ENCODE measurements at regions not wholly inside any gene's neighbourhood (a gene's known extent, or its start where the extent isn't known, plus 50 kb on each side); places are given as distances from the start of the nearest gene placed in this dataset.
A peak's percentile ranks its signal among the peaks of the same experiment; 100 is the strongest.

DNA sequence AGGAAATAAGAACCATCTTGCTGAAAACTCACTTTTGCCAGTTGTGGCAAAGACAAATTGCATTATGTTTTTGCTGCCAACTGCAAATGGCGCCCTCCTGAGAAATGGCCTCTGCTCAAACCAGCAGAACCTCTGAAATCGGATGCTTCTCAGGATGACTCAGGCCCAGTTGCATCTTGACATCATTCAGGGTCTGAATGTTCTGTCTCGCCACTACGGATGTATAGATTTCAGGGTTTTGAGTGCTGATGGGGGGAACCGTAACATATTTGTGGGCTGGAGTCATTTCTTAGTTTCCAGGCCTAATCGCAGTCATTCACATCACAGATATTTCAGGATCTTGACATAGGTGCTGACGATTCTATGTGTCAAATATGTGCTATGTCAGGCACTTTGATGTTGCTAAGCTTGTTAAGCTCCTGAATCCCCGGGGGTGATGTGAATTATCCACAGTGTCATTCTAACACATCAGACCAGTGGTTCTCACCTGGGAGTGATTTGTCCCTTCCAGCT, 207.1 kb downstream of the NFATC2 start:
- DNase-seq (ENCODE audit: low read depth in 2 of 3, low spot score in 2 of 3), result no peak

DNA sequence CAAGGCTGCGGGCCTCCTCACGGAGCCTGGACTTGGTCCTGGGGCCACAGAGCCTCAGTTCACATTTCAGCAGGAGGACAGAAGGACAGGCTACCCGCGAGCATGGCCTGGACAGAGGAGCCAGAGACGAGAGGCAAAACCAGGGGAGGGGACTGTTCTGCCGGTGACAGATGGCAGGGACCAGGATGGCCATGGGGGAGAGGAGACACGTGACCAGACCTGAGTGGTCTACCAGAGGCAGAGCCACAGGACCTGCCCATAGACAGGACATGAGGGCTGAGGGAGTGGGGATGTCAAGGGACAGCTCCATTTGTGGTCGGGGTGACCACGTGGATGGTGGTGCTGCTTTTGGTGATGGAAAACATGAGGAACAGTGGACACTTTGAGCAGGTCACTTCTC, 207.9 kb downstream of the NFATC2 start:
- no peak for DNase-seq (ENCODE audit: low read depth in 2 of 3, low spot score in 2 of 3)

DNA sequence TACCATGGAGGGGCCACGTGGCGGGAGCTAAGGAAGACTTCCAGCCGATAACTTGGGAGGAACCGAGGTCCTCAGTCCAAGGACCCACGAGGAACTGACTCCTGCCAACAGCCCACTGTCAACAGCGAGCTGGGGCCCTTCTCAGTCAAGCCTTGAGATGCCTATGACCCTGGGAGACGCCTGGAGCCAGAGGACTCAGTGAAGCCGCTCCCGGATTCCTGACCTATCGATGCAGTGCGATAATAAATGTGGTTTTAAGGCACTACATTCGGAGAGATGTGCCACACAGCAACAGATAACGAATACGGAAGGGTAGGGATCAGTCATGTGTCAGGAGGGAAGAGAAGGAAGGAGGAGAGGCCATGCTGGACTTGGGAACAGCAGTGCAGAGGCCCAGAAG, 208.5 kb downstream of the NFATC2 start:
- no peak for DNase-seq (ENCODE audit: low read depth in 2 of 3, low spot score in 2 of 3)

DNA sequence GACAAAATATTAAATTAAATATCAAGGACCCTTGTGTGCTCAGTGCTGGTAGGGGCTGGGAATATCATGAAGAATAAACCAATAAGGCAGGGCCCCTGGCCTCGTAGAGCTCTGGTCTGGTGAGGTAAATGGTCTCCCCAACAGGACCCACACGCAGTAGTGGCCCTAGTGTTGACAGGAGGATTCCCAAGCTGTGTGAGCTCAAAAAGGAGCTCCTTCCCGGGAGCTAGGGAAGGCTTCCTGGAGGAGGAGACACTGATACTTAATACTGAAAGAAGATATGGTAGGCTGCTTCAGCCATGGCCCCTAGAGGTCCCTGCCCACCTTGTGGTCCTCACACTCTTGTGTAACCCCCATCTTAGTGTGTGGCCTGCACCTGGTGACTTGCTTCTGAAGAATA, 209.1 kb downstream of the NFATC2 start:
- DNase-seq (ENCODE audit: low read depth in 2 of 3, low spot score in 2 of 3), result no peak

DNA sequence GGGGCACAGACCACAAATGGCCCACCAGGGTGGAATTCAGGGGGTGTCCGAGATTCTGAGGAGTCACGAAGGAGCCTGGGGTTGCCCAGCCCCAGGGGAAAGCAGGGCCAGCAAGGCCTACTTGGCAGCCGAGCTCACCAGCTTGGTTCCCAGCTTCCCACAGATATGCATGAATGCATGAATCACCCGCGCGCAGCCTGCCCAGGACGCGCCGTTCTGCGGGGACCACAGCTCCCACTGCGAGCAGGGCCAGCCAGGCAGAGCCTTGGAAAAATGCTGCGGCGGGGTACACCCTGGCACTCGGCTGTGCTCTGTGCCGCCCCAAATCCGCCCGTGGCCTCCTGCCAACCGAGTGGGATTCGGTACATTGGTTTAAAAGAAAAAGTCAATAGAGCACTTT, 211.0 kb downstream of the NFATC2 start:
- DNase-seq (ENCODE audit: low read depth in 2 of 3, low spot score in 2 of 3), result no peak

DNA sequence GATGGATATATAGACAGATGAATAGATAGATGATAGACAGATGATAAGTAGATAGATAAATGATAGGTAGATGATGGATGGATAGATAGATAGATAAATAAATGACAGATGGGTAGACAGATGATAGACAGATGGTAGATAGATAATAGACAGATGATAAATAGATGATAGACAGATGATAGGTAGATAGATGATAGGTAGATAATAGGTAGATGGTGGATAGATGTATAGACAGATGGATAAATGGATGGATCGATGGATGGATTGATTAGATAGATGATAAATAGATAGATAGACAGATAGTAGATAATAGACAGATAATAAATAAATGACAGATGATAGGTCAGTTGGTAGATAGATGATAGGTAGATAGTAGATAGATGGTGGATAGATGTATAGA, 212.7 kb downstream of the NFATC2 start:
- DNase-seq (ENCODE audit: low read depth in 2 of 3, low spot score in 2 of 3), result no peak

DNA sequence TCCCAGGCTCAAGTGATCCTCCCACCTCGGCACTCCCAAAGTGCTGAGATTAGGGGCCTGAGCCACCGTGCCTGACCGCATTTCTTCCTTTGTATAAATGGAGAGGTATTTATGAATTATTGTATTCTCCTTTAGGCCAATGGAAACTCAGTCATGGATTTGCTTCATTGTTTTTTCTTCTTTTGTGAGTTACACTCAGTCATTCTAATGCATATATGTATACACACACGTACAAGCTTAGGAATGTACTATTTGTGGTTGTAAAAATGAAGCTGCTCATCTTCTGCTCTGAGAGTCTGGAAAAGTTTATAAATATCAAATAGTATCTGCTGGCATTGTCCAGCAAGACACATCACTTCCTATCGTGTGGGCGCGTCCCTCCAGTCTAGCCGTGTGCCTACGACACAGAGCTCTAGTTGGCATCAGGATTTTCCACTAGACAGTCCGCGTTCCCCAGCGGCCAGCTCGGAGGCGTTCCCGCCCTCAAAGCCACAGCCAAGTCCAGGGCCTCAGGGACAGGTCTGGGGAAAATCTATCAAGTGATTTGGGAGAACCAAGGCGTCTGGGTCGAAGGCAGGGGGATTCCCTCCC, 215.2 kb downstream of the NFATC2 start:
- DNase-seq (ENCODE audit: low read depth in 2 of 3, low spot score in 2 of 3), result no peak

DNA sequence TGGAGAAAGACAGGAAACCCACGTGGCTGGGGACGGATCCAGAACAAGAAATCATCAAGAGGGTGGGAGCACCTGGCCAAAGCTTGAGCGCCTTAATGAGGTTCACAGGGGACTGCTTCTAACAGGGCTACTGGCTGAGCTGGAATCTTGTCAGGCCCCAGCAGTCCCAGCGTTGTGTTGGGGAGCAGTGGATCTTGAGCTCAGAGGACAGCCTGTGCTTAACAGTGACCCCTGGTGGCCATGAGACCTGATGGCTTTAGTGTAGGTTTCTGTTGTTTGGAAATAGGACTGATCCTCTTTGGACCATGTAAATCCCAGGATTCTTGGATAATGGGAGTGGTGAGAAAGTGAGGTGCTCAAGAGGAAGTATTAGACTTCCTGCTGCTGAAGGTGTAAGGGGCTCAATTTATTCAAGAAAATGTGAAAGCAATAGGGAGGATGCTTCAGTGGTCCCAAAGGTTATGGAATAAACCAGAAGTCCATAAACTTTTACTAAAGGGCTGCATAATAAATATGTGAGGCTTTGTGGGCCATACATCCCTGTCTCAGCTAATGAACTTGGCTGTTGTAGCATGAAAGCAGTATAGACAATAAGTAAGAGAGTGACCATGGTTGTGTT, 216.2 kb downstream of the NFATC2 start:
- DNase-seq (ENCODE audit: low read depth in 2 of 3, low spot score in 2 of 3), result peak in 2 of 3 donors; percentile 44 to 53

DNA sequence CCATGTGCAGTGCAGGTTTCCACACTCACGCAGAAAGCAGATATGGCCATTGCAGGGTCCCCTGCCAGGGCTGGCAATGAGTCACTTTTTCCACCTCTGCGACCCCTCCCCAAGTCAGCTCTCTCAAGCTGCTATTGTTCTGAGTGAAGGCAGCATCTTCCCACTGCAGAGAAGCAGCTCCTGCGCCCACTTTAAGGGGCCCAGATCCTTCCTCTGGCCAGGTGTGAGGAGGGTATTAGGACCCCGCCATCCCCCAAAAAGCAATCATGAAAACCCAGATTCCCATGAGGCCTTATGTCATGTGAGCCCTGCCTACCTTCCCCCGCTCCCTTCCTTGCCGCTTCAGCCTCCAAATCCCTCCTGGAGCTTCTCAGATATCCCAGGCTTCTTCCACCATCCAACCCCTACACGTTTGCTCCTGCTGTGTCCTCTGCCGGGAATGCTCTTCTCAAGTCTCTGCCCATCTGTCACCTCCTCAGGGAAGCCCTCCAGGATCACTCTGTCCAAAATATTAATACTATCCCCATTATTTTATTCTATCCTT, 220.3 kb downstream of the NFATC2 start:
- DNase-seq (ENCODE audit: low read depth in 2 of 3, low spot score in 2 of 3), result no peak

DNA sequence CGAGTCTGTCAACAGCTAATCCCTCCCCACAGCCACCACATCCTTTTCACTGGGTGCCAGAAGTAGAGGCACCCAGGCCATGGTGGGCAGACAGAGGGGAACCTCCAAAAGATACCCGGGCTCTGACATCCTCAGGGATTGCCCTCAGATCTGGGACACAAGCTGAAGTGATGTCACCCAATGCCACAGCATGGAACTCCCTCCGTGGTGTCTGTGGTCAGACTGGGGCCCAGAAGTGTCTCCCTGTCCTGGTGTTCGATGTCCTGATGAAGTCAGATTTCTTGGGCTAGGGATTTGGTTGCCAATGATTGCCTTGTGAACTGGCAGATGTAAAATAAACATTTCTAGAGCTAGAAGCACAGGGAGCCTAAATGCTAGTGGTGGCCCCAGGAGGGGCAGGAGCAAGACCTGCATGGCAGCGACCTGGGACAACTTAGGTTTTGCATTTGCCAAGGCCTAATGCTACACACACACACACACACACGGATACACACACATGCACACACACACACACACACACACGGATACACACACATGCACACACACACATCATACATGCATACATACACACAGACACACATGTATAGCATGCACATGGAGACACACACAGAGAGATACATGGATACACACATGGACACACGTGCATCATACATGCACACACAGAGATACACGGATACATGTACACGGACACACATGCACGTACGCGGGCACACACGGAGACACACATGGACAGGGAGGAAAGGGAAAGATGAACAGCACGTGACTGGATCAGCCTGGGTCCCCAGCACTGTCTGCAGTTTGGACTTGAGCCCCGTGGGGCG, 221.0 kb downstream of the NFATC2 start:
- DNase-seq (ENCODE audit: low read depth in 2 of 3, low spot score in 2 of 3), result no peak

DNA sequence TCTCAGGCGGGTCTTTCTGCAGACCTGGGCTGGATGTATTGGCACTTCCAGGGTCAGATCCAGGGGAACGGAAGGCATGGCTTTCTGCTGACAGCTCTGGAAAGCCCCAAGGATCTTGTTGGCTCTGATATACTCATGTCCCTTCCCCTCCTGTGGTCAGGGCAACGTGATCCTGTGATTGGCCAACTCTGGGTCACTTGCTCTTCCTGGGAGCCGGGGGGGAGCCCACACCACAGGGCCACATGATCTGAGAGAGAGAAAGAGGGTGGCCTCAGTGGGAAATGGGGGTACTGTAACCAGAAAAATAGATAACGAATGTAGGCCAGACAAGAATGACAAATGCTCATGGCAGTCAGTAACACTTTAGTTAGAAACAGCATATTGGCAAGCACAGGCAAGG, 223.0 kb downstream of the NFATC2 start:
- DNase-seq (ENCODE audit: low read depth in 2 of 3, low spot score in 2 of 3), result no peak

DNA sequence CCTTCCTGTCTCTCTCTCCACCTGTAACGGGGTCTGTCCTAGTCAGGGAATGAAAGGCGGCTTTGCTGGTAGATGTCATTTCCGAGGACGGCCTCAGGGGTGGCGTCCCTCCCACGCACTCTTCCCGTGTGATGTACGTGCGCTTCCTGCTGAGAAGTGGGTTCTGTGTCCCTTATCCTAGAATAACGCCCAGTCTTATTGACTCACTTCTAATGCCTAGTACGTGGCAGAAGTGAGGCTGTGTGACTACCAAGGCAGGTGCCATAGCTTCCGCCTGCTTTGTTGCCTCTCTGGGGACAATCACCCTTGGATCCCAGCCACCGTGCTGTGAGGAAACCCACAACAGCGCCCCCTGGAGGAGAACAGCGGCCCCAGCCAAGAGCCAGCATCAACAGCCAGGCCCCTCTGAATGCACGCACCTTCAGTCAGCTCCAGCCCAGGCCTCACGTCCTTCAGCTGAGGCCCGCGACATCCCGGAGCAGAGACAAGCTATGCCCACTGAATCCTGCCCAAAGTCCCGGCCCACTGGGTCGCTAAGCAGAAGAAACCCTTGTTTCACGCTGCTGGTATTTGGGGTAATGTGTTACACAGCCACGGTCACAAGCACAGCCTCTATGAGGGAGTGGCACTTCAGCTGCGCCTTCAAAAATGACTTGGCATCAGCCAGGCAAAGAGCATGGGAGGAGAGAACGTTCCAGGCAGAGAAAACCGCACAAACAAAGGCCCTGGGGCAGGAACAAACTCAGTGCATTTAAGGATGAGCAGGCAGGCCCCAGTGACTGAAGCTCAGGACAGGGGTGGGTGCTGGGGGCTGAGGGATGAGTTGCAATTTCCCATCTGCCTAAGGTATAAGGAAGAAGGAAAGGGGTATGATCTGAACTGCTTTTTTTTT, 224.2 kb downstream of the NFATC2 start:
- DNase-seq (ENCODE audit: low read depth in 2 of 3, low spot score in 2 of 3), result peak in 2 of 3 donors; percentile 46 to 62

DNA sequence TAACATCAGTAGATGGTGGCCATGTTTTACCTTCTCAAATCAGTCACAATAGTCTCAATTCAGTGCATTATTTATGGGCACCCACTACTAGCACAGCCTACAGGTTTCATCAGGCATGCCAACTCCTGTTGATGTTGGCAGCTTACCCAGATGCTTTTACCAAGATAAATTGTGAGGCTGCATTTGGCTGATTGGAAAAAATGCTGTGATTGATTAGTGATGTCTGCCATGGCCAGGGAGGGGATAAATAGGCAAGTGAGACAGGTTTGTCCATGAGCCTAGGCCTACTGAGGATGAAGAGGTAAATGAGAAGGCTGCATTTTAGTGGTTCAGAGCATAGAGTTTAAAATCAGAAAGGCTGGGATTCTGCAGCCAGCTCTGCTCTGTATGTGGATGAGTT, 227.1 kb downstream of the NFATC2 start:
- DNase-seq (ENCODE audit: low read depth in 2 of 3, low spot score in 2 of 3), result no peak

DNA sequence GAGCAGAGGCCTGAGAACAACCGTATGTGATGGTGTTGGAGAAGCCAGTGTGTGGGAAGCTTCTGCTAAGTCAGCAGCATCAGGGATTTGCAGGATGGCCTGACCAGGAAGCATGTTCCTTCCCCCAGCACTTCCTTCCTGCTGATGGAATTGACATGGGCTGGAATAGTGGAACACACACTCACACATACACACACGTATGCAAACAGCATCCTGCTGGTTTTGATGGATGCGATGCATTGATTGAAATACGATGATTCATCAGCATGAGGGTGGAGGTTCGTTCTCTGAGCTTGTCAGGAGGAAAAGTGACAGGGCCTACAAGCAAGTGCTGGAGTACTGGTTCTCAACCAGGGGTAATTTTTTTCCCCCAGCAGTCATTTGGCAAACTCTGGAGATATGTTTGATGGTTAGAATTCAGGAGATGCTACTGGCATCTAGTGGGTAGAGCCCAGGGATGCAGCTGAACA, 229.1 kb downstream of the NFATC2 start:
- no peak for DNase-seq (ENCODE audit: low read depth in 2 of 3, low spot score in 2 of 3)

DNA sequence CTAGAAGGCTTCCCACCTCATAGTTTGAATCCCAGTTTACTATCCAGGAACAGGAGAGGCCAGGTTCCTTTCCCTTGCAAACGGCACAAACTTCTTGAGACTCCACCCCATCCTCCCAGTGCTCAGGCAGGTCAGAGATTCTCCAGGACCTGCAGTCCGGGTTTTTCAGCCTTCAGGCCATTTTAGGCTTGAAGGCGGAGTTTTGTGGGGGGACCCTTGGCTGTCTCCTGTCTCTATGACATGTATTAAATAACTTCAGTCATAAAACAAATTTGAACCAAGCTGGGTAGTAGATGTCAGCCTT, 230.1 kb downstream of the NFATC2 start:
- DNase-seq (ENCODE audit: low read depth in 2 of 3, low spot score in 2 of 3), result no peak

DNA sequence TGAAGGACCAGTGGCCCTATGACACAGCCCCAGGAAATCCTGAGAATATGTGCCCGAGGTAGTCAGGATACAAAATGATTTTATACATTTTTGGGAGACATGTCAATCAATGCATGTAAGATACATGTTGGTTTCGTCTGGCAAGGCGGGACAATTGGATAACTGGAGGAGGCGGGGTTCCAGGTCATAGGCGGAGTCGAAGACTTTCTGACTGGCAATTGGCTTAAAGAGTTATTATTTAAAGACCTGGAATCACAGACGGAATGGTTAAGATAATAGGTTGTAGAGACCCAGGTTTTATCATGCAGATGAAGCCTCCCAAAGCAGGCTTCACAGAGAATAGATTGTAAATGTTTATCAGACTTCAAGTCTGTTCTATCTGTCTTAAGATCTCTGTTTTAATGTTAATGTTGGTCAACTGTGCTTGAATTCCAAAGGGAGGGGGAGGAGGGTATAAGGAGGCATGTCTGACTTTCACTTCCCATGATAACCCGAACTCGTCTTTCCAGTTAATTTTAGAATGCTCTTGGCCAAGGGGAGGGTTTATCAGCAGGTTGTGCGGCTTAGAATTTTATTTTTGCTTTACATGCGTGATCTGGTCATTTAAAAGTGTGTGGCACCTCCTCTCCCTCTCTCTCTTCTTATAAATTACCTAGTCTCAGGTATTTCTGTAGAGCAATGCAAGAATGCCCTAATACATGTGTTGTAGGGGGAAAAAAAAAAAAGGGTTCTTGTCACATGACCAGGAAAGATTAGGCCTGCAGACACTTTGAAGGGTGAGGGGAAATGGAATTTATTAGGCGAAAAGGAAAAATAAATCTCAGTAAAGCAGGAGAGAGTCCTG, 230.7 kb downstream of the NFATC2 start:
- DNase-seq (ENCODE audit: low read depth in 2 of 3, low spot score in 2 of 3), result no peak

DNA sequence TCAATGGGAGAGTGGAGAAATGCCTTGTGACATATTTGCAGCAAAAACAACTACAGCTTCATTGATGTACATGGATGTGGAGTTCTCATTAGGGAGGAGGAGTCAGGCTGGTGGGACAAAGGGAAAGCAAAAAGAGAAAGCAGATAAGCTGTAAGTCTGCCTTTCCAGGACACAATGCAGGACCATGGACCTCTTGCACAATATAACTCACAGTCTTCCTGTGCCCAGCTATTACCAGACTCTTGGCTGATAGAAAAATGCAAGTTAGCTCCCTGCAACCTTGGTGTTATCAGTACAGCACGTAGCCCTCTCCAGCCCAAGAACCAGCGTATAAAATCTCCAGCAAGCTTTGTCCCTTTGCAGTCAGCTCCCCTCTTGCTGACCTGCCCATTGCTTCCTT, 232.3 kb downstream of the NFATC2 start:
- no peak for DNase-seq (ENCODE audit: low read depth in 2 of 3, low spot score in 2 of 3)

DNA sequence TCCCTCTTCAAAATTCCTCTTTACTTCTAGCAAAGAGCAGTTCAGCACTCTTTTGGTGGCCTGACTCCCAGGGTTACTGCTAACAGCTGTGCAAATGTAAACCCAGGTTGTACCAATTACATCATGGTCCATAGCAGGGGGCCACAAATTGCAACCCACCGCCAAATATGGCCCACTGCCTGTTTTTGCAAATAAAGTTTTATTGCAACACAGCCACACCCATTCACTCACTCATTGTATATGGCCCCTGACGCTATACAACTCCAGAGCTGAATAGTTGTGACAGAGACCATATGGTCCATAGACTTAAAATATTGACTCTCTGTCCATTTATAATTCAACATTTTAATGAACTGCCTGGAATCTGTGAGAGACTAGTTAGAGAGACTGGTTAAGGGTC, 233.4 kb downstream of the NFATC2 start:
- no peak for DNase-seq (ENCODE audit: low read depth in 2 of 3, low spot score in 2 of 3)

DNA sequence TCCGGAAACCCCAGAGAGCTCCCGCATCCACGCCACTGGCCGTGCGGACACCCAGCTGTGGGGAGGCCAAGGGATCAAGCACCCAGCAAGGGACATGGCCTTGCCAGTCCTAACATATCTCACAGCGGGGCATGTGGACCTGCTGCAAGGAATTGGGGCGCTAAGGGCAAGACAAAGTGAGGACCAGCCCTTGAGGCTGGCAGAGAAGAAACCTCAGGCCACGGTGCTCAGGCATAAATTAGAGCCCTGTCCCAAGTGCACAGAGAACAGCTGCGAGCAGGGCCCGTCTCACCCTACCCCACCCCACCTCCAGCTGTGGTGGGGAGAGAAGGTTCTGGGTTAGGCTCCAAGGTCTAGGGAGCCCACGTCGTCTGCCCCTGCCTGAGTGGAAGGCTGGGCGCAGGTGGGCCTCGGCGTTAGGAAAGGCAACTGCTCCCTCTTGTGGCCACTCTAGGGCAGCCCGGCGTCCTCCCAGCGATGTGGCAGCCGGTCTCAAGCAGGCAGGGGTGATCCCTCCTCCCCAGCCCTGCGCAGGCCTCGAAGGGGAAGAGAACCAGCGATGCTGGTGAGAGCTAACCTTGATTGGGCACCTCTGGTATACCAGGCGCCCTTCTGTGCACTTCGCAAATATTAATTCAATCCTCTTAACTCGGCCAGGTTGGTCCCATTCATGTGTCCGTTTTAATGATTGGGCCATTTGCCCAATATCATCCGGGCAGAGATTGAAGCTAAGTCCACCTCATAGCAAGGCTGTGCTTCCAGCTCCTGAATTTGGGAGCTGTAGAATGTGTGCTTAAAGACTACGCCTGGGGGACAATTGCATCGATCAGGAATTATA, 235.8 kb downstream of the NFATC2 start:
- peak; percentile 33 to 78 (median 60) for DNase-seq (ENCODE audit: low read depth in 2 of 3, low spot score in 2 of 3)
